Activated CD4-positive, alpha-beta T cell treated with anti-CD3 and anti-CD28 coated beads, Interleukin-2, amount 10 ng/mL, durations not matched to agents 24 days and 14 days (primary cell): ENCODE measurements at regions not wholly inside any gene's neighbourhood (a gene's known extent, or its start where the extent isn't known, plus 50 kb on each side); places are given as distances from the start of the nearest gene placed in this dataset.

Experiments used
- DNase-seq: peaks from one replicate; pipeline ENCODE4 v3.0.0; 2022
- H3K27ac Mint-ChIP-seq: one replicate; pipeline ENCODE4 v1.8.0; 2022; ENCODE audit warnings: mild to moderate bottlenecking, mixed read lengths
- H3K27me3 Mint-ChIP-seq: one replicate; pipeline ENCODE4 v1.8.0; 2022; ENCODE audit warnings: mixed read lengths
- H3K36me3 Mint-ChIP-seq: one replicate; pipeline ENCODE4 v1.8.0; 2022; ENCODE audit warnings: low read depth, mild to moderate bottlenecking, mixed read lengths
- H3K4me1 Mint-ChIP-seq: one replicate; pipeline ENCODE4 v1.8.0; 2021; ENCODE audit warnings: mixed read lengths
- H3K4me3 Mint-ChIP-seq: one replicate; pipeline ENCODE4 v1.8.0; 2022; ENCODE audit warnings: mild to moderate bottlenecking, moderate library complexity, mixed read lengths
- H3K9me3 Mint-ChIP-seq: one replicate; pipeline ENCODE4 v1.8.0; 2021; ENCODE audit warnings: mixed read lengths
- intact Hi-C: fragments of 100-400 bp; cut with micrococcal nuclease; formaldehyde crosslinking; loops from one replicate; pipeline ENCODE4 v1.15.1; 2023

DNA sequence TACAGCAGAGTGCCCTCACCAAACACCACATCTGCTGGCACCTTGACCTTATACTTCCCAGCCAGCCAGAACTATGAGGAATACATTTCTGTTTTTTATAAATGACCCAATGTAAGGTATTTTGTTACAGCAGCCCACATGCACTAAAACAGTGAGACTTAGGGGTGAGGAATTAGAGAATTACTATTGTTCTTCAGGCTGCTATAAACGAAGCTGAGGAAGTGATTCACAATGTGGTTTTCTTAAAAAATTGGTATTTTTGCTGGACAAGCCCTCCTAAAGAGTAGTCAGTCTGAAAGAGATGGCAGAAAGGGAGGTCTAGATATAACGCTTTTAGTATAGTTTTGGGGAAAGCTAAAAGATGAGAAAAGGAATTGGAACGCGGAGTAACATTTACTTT lies 101.0 kb downstream of the SLITRK6 start:
- DNase-seq, result no peak
- intact Hi-C loops, result no loop called here
- H3K27me3 Mint-ChIP-seq, result no peaks in the 10 kb centered on the region
- H3K27ac Mint-ChIP-seq, result no peak overlapping the region
- no peak overlapping the region for H3K4me3 Mint-ChIP-seq
- H3K4me1 Mint-ChIP-seq, result no peaks in the 10 kb centered on the region
- no peaks in the 10 kb centered on the region for H3K36me3 Mint-ChIP-seq
- H3K9me3 Mint-ChIP-seq, result no peaks in the 10 kb centered on the region

DNA sequence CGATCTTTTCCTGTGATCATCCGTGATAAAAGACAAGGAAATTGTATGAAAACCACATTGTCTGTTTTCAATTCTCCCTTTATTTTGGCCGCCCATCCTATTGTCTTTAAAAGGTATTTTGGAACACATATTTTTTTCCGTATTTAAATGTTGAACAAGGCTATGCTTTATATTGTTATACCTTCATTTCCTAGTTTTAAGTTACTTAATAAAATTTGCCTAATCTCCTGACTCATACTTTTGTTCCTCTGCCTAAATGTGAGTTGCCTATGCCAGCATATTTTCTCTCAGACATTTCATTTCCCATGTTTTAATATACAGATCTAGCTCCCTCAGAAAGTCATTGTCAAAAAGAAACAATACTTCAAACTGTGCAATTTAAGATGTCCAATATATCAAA lies 104.2 kb downstream of the SLITRK6 start:
- H3K4me1 Mint-ChIP-seq, result no peaks in the 10 kb centered on the region
- no peak overlapping the region for H3K4me3 Mint-ChIP-seq
- H3K27ac Mint-ChIP-seq, result no peak overlapping the region
- no peaks in the 10 kb centered on the region for H3K27me3 Mint-ChIP-seq
- no peaks in the 10 kb centered on the region for H3K9me3 Mint-ChIP-seq
- intact Hi-C loops, result no loop called here
- H3K36me3 Mint-ChIP-seq, result no peaks in the 10 kb centered on the region
- DNase-seq, result no peak

DNA sequence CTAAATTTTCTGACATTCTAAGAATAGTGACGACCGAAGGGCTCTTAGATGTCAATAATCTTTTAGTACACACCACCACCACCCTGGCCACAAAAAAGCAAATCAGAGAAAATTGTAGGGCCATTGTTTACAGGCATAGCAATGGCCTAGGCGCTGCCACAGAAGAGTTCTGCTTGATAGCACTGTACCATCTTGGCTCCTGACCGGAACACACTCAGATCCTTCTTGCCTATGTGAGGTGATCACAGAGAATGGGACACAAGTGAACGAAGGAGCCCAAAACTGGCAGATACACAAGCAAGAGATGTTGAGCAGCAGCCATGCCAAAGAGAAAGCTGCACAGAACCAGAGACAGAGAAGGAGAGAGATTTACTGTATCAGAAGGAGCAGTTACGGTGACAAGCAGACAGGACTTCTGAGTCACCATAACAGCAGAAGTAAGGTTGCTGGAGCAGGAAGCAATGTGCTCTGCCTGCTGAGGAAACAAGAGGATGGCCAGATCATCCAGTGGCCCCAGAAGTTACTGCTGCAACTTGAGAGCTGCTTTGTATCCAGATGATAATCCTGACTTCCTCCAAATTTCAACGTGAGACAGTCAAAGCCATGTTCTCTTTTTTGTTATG lies 105.2 kb downstream of the SLITRK6 start:
- Mint-ChIP-seq H3K27me3 (no peaks in the 10 kb centered on the region), H3K4me1 (no peaks in the 10 kb centered on the region), H3K9me3 (no peaks in the 10 kb centered on the region), H3K27ac (no peak overlapping the region), H3K36me3 (no peaks in the 10 kb centered on the region), H3K4me3 (no peak overlapping the region)
- DNase-seq, result no peak
- intact Hi-C loops, result no loop called here

DNA sequence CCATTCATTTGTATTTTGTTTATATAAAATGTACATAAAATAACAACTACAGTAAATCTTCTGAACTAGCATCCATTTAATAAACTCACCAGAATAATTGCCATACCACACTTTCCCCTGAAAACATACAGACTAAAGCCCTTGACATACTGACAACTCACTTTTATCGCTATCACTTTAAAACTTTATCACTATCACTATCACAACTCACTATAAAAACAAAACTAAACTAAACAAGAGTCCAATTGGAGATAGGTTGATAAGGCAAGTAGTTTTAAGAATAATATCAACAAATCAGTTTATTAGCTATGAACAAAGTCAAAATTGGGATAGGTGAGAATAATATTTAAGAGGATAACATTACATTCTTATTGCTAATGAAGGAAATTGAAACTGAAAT lies 108.9 kb downstream of the SLITRK6 start:
- no peak overlapping the region for H3K4me3 Mint-ChIP-seq
- H3K36me3 Mint-ChIP-seq, result no peaks in the 10 kb centered on the region
- no peaks in the 10 kb centered on the region for H3K9me3 Mint-ChIP-seq
- intact Hi-C loops, result no loop called here
- H3K27ac Mint-ChIP-seq, result no peak overlapping the region
- H3K4me1 Mint-ChIP-seq, result no peaks in the 10 kb centered on the region
- DNase-seq, result no peak
- H3K27me3 Mint-ChIP-seq, result no peaks in the 10 kb centered on the region

DNA sequence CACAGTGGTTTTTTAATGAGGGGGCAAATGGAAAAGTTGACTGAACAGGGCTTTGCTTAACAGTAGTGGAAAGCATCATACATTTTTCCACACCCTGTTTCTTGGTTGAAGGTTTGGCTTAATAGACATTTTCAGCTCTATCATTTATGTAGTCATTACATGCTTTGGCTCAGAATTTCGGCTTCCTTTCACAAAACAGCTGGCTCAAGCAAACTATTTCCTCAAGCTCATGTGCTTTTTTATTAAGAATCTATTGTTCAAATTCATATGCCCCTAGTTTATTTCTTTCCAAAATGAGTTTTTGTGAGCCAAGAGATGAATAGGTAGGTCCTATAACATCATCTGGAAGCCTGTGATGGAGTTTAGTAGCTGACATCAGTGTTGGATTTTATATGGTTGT lies 113.8 kb downstream of the SLITRK6 start:
- no peak for DNase-seq
- intact Hi-C loops, result no loop called here
- no peak overlapping the region for H3K27ac Mint-ChIP-seq
- H3K4me3 Mint-ChIP-seq, result no peak overlapping the region
- no peaks in the 10 kb centered on the region for H3K9me3 Mint-ChIP-seq
- H3K27me3 Mint-ChIP-seq, result no peaks in the 10 kb centered on the region
- H3K36me3 Mint-ChIP-seq, result no peaks in the 10 kb centered on the region
- H3K4me1 Mint-ChIP-seq, result no peaks in the 10 kb centered on the region

DNA sequence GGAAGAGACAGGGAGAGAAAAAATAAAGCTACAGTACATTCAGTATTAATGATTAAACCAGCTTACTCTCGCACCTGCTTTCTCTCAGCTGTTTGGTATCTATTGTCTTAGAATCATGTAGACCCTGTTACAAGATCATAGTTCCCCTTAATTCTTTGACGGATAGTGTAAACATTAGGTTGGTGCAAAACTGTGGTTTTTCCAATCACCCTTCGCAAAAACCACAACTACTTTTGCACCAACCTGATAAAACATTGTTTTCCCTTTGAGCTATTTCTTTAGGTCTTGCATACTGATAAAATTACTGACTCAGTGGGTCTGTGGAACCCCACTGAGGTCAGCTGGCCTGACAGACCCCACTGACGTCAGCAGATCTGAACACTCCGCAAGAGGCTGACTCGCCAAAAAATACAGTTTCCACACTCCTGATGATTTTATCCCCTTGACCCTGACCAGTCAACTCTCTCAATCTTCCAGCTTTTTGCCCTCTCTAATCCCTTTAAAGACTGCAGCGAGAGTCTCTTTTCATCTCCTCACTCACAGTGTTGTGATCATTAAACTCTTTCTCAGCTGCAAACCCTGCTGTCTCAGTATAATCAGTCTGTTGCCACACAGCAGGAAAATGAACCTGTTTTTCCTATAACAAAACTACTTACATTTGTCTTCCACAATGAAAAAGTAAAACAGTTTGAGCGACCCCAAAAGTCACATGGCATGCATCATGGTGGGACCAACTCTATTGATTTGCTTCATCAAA lies 123.9 kb downstream of the SLITRK6 start:
- Mint-ChIP-seq H3K4me3 (no peak overlapping the region), H3K9me3 (peaks cover 3% of the 10 kb centered on the region), H3K36me3 (no peaks in the 10 kb centered on the region), H3K4me1 (no peaks in the 10 kb centered on the region), H3K27ac (no peak overlapping the region), H3K27me3 (no peaks in the 10 kb centered on the region)
- DNase-seq, result no peak
- intact Hi-C loops, result no loop called here

DNA sequence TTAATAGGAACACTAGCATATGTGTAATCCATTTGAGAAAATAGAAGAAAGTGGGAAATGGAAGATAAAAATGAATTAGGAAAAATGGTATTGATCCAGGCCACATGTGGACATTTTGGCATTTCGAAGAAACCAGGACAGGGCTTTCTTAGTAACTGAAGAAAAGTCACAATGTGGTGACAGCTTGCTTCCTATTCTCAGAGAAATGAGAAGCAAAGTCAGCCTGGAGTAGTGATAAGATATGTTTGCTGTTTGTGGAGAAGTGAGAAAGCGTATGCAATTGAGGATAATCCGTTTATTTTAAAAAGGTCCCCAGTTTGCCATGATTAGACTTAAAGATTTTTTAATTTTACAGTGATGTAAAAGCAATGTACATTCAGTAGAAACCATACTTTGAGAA lies 127.9 kb downstream of the SLITRK6 start:
- Mint-ChIP-seq H3K4me3 (no peak overlapping the region), H3K4me1 (no peaks in the 10 kb centered on the region), H3K9me3 (peaks cover 3% of the 10 kb centered on the region), H3K27me3 (no peaks in the 10 kb centered on the region), H3K27ac (no peak overlapping the region), H3K36me3 (no peaks in the 10 kb centered on the region)
- DNase-seq, result no peak
- intact Hi-C loops, result no loop called here

DNA sequence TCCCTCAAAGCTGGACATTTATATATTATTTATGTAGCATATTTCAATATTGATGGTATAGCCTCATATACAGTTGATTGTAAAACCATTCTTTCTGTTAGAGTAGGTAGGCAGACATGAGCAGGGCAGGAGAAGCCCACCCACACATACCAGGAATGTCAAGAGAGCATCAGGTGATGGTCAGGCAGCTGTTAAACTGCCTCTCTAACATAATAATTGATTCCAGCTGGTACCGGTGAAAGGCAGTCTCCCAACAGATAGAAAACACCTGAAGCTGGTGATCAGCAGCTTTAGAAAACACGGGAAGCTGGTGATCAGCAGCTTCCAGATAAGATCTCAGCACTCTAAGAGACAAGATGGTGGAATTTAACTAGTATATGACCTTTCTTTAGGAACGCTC lies 132.9 kb downstream of the SLITRK6 start:
- intact Hi-C loops, result no loop called here
- H3K4me1 Mint-ChIP-seq, result no peaks in the 10 kb centered on the region
- no peaks in the 10 kb centered on the region for H3K27me3 Mint-ChIP-seq
- peaks cover 8% of the 10 kb centered on the region for H3K9me3 Mint-ChIP-seq
- H3K4me3 Mint-ChIP-seq, result no peak overlapping the region
- DNase-seq, result no peak
- H3K36me3 Mint-ChIP-seq, result no peaks in the 10 kb centered on the region
- no peak overlapping the region for H3K27ac Mint-ChIP-seq

DNA sequence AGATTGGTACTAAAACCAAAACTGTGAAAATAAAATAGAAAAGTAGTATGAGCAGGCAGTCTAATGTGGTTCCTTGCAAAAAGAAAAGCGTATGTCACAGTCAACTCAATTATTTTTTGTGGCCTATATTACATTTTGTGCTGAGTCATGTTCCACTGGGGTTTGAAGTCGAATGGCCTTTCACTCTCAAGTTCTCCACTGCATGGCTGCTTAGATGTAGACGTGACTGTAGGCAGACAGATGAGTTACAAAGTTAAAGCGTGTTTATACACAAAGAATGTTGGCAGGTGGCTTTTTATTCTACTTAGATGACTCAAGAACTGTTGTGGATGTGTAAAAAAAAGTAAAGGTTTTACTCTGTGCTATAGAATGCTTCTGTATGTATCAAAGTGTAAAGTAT lies 133.9 kb downstream of the SLITRK6 start:
- H3K27me3 Mint-ChIP-seq, result no peaks in the 10 kb centered on the region
- no peak overlapping the region for H3K27ac Mint-ChIP-seq
- no peaks in the 10 kb centered on the region for H3K4me1 Mint-ChIP-seq
- H3K36me3 Mint-ChIP-seq, result no peaks in the 10 kb centered on the region
- intact Hi-C loops, result no loop called here
- no peak overlapping the region for H3K4me3 Mint-ChIP-seq
- no peak for DNase-seq
- peaks cover 9% of the 10 kb centered on the region for H3K9me3 Mint-ChIP-seq

DNA sequence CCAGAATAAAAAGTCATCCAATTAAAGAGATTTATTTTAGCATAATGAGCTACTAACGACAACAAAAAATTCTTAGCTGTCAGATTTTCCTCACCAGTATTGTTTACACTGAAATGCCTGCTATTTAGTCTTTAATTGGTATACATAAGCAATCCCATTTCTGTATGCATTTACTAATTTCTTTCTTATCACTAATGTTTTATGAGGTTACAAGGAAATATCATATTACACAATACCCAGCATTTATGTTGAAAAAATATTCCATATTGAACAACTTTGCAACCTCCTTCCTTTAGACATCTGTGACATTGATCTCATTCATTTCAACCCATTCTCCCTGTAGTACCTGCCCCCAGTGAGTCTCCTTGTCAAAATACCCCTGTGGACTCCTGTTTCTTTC lies 135.4 kb downstream of the SLITRK6 start:
- Mint-ChIP-seq H3K36me3 (no peaks in the 10 kb centered on the region), H3K4me1 (no peaks in the 10 kb centered on the region), H3K4me3 (no peak overlapping the region), H3K9me3 (peaks cover 11% of the 10 kb centered on the region), H3K27ac (no peak overlapping the region), H3K27me3 (no peaks in the 10 kb centered on the region)
- DNase-seq, result no peak
- intact Hi-C loops, result no loop called here

DNA sequence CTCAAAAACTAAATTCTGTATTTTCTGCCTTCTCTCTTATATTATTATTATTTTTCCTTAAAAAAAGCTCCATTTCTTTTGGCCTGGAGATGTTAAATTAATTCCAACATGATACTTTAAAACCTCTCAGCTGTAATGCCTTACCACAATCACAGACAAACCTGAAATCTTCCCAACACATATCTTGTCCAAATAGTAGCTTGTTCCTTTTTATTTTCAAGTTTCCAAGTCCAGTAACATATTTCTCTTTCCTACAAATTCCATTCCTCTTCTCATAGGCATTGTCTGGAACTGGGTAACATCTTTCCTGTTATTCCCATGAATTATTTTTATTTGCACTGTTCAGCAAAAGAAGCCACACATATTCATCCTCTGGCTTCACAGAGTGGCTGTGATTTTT lies 137.0 kb downstream of the SLITRK6 start:
- Mint-ChIP-seq H3K27me3 (no peaks in the 10 kb centered on the region), H3K4me3 (no peak overlapping the region), H3K27ac (no peak overlapping the region), H3K9me3 (peaks cover 11% of the 10 kb centered on the region), H3K4me1 (no peaks in the 10 kb centered on the region), H3K36me3 (no peaks in the 10 kb centered on the region)
- DNase-seq, result no peak
- intact Hi-C loops, result no loop called here

DNA sequence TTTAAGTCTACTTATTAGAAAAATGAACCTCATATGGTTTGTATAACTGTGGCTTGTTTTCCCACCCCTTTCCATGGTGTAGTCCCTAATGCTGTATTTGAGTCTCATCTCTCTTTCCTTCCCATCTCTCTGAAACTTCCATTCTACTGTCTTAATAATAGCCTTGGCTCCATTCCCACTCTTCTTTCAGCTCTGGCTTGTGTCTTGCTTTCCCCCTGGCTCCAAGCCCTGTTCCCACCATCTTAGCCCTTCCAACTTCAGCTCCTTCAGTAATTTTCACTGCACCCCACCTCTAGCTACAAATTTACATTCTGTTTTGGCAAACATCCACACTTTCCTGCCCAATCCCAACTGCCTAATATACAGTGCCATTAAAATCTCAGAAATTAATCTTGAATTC lies 137.5 kb downstream of the SLITRK6 start:
- intact Hi-C loops, result no loop called here
- Mint-ChIP-seq H3K9me3 (peaks cover 11% of the 10 kb centered on the region), H3K27ac (no peak overlapping the region), H3K36me3 (no peaks in the 10 kb centered on the region), H3K27me3 (no peaks in the 10 kb centered on the region), H3K4me1 (no peaks in the 10 kb centered on the region), H3K4me3 (no peak overlapping the region)
- no peak for DNase-seq

DNA sequence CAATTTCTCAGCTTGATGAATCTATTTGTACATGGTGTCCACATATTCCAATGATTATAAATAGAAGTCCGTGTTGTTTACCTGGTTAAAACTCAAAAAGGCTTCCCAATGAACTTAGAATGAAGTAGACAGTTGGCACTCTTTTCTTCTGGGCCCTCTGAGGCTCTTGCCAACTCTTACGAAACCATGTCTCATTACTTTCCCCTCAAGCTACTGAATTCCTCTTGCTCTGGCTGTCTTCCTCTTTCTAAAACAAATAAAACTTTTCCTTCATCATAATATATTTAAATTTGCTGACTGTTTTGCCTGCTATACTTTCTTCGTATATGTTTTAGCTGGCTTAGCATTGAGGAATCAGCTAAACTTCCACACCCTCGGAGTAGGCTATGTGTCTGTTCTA lies 139.7 kb downstream of the SLITRK6 start:
- Mint-ChIP-seq H3K36me3 (no peaks in the 10 kb centered on the region), H3K9me3 (peaks cover 11% of the 10 kb centered on the region), H3K27me3 (no peaks in the 10 kb centered on the region), H3K4me1 (no peaks in the 10 kb centered on the region), H3K27ac (no peak overlapping the region), H3K4me3 (no peak overlapping the region)
- intact Hi-C loops, result no loop called here
- no peak for DNase-seq

DNA sequence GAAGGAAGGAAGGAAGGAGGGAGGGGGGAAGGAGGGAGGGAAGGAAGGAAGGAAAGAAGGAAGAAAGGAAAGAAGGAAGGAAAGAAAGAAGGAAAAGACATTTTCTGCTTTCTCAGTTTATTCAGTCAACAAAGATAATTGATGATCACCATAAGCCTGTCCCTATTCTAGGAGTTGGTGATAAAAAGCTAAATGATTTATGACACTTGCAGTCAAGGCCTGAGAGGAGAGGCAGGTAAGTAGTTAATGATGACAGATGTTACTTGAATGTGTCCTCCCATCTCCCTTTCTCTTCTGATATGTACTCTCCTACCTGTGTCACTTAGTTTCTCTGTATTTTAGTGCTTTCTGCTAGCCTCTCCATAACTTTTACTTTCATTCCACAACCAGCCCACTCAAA lies 141.3 kb downstream of the SLITRK6 start:
- no peaks in the 10 kb centered on the region for H3K4me1 Mint-ChIP-seq
- H3K9me3 Mint-ChIP-seq, result peaks cover 9% of the 10 kb centered on the region
- no peak overlapping the region for H3K4me3 Mint-ChIP-seq
- no peak overlapping the region for H3K27ac Mint-ChIP-seq
- no peak for DNase-seq
- intact Hi-C loops, result no loop called here
- H3K27me3 Mint-ChIP-seq, result no peaks in the 10 kb centered on the region
- no peaks in the 10 kb centered on the region for H3K36me3 Mint-ChIP-seq

DNA sequence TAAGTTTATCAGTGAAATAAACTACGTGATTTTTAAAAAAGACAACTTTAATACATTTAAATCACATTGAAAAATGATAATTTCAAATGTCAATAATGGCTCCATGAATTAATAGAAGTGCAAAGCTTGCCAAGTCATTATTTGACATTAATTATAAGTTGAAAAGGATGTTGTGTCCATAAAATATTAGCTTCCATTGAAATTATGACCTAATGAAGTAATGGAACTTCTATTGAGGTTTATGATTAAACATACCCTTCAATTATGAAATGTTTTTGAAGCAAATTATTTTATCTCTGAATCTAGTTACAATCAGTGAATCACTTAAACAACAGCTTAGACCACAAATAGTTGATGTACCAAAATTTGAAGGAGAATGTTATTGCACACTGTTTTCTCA lies 144.2 kb downstream of the SLITRK6 start:
- H3K27ac Mint-ChIP-seq, result no peak overlapping the region
- no peaks in the 10 kb centered on the region for H3K9me3 Mint-ChIP-seq
- H3K4me3 Mint-ChIP-seq, result no peak overlapping the region
- DNase-seq, result no peak
- no peaks in the 10 kb centered on the region for H3K36me3 Mint-ChIP-seq
- intact Hi-C loops, result no loop called here
- H3K4me1 Mint-ChIP-seq, result no peaks in the 10 kb centered on the region
- no peaks in the 10 kb centered on the region for H3K27me3 Mint-ChIP-seq
